Upper lobe of right lung (tissue), 1 donor: ENCODE measurements at regions not wholly inside any gene's neighbourhood (a gene's known extent, or its start where the extent isn't known, plus 50 kb on each side); places are given as distances from the start of the nearest gene placed in this dataset.

Experiments
- ATAC-seq: fragments of 200-7000 bp; cut with Tn5 transposase; one replicate; pipeline ENCODE4 v1.9.1; 2020; ENCODE audit warnings: mild to moderate bottlenecking, moderate library complexity
- DNase-seq: peaks from one replicate; pipeline ENCODE4 v3.0.0-alpha.2; 2020
- H3K27ac ChIP-seq: fragments of 200-600 bp; one replicate; pipeline ENCODE4 v1.8.0; 2022
- H3K27me3 ChIP-seq: fragments of 200-600 bp; one replicate; pipeline ENCODE4 v1.8.0; 2022; ENCODE audit warnings: mild to moderate bottlenecking
- H3K36me3 ChIP-seq: fragments of 200-600 bp; one replicate; pipeline ENCODE4 v1.8.0; 2022
- H3K4me1 ChIP-seq: fragments of 200-600 bp; one replicate; pipeline ENCODE4 v1.8.0; 2022
- H3K4me3 ChIP-seq: fragments of 200-600 bp; one replicate; pipeline ENCODE4 v1.8.0; 2022; ENCODE audit warnings: mild to moderate bottlenecking
- H3K9me3 ChIP-seq: fragments of 200-600 bp; one replicate; pipeline ENCODE4 v1.8.0; 2022
- intact Hi-C: fragments of 100-400 bp; cut with DNase I; formaldehyde crosslinking; loops from one replicate; pipeline ENCODE4 v1.11.0; 2022
- TF ChIP-seq, protein P1 (sequence below): fragments of 200-600 bp; IDR thresholded peaks from one replicate; pipeline ENCODE4 v1.8.0; 2022; ENCODE audit warnings: antibody characterized with exemption
- donor health status: DM: no; HTN: yes; CAD: no; lungs with severe emphysema.

DNA sequence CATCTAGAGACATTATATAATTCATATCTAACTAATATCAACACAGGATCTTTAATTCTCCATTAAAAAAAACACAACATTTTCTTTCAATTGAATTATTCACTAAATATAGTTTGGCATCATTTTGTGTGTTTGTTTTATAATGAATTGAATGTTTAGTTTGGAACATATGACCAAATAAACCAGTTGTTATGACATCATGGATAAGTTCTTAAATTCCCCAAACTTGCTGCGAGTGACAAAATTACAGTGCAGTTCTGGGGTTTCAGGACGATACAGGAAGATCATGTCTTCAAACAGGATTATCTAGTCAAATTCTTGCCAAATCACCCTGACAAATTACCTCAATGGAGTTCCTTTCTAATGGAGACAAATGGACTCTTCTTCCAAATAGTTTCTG lies 473.6 kb downstream of the EPM2A start:
- H3K4me1 ChIP-seq, result no peaks in the 10 kb centered on the region

DNA sequence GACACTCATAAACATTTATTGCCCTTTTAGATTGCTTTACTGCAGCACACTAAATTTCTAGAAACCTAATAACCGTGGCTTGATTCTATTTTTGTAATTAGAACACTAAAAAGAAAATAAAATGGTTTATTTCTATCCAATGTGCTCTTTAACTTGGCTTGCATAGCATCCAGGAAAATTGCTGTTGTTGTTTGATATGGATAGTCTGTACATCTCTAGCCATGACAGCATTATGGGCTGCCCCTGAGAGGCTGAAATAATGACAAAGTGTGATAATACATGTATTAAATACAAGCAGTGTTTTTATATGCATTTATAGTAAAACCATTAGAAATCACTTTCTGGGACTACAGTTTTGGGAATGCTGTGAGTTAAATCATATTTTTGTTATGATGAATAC lies 472.5 kb downstream of the EPM2A start:
- Histone ChIP-seq H3K4me3 (no peak overlapping the region), H3K27me3 (no peaks in the 10 kb centered on the region), H3K9me3 (no peaks in the 10 kb centered on the region), H3K4me1 (no peaks in the 10 kb centered on the region), H3K36me3 (no peaks in the 10 kb centered on the region), H3K27ac (no peak overlapping the region)
- TF ChIP-seq, protein P1, sequence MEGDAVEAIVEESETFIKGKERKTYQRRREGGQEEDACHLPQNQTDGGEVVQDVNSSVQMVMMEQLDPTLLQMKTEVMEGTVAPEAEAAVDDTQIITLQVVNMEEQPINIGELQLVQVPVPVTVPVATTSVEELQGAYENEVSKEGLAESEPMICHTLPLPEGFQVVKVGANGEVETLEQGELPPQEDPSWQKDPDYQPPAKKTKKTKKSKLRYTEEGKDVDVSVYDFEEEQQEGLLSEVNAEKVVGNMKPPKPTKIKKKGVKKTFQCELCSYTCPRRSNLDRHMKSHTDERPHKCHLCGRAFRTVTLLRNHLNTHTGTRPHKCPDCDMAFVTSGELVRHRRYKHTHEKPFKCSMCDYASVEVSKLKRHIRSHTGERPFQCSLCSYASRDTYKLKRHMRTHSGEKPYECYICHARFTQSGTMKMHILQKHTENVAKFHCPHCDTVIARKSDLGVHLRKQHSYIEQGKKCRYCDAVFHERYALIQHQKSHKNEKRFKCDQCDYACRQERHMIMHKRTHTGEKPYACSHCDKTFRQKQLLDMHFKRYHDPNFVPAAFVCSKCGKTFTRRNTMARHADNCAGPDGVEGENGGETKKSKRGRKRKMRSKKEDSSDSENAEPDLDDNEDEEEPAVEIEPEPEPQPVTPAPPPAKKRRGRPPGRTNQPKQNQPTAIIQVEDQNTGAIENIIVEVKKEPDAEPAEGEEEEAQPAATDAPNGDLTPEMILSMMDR, result no peak
- intact Hi-C loops, result no loop called here
- DNase-seq (no peak), ATAC-seq (no peak)

More for the DNA sequence above, 473.6 kb downstream of the EPM2A start:
- TF ChIP-seq, protein P1, result no peak
- intact Hi-C loops, result no loop called here
- H3K4me3 ChIP-seq, result no peak overlapping the region
- H3K36me3 ChIP-seq, result no peaks in the 10 kb centered on the region
- no peak for ATAC-seq
- no peaks in the 10 kb centered on the region for H3K27me3 ChIP-seq
- no peak overlapping the region for H3K27ac ChIP-seq
- no peaks in the 10 kb centered on the region for H3K9me3 ChIP-seq
- no peak for DNase-seq

DNA sequence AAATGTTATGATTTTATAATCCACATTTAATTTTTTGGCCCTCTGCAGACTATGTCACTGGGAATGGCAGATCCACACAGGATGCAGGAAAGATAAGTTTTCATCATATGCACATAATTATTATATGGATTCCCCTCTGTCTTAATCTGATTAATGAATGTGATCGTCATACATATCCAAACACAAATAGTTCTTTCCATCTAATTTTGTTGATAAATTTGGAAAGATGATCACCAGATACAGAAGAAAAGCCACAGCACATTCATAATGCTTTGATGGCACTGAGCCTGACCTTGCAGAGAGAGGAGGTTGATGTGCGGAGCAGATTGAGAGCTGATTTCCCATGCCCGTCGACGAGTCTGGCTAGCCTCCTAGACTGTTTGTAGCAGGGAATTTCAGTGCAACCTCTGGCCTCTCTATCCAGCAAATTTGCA lies 471.5 kb downstream of the EPM2A start:
- no peaks in the 10 kb centered on the region for H3K27me3 ChIP-seq
- intact Hi-C loops, result no loop called here
- H3K4me1 ChIP-seq, result no peaks in the 10 kb centered on the region
- no peaks in the 10 kb centered on the region for H3K36me3 ChIP-seq
- no peak for DNase-seq
- H3K27ac ChIP-seq, result no peak overlapping the region
- no peaks in the 10 kb centered on the region for H3K9me3 ChIP-seq
- TF ChIP-seq, protein P1, result no peak
- no peak overlapping the region for H3K4me3 ChIP-seq
- ATAC-seq, result no peak

DNA sequence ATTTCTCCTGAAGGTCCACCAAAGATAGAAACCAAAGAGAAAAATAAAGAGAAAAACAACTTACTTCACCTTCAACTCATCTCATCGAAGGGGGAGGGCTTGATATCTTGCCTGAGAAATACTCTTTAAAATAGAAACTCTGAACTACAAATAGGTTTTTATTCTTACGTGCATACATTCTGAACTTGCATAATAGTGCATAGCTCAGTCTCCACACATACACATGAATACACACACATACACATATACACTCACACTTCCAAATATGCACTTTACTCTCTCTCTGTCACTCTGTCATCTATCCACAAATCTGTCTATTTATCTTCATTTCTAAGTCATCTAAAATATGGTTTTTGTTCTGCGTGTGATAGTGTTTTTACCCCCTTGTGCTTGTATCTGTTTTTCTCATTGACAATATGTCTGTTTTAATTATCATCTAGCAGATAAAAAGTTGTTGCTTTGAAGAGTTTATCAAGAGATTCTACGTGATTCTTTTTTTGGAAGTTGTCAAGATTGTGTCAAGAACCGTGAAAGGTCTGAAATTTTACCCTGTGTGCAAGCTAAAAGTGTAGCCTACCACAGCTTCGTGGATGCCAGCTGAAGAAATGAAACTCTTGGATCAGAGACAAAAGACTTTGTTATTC lies 468.8 kb downstream of the EPM2A start:
- no peaks in the 10 kb centered on the region for H3K9me3 ChIP-seq
- H3K4me1 ChIP-seq, result no peaks in the 10 kb centered on the region
- no peaks in the 10 kb centered on the region for H3K27me3 ChIP-seq
- no peak for DNase-seq
- intact Hi-C loops, result no loop called here
- H3K4me3 ChIP-seq, result no peak overlapping the region
- no peaks in the 10 kb centered on the region for H3K36me3 ChIP-seq
- no peak overlapping the region for H3K27ac ChIP-seq
- ATAC-seq, result no peak
- TF ChIP-seq, protein P1, result no peak

DNA sequence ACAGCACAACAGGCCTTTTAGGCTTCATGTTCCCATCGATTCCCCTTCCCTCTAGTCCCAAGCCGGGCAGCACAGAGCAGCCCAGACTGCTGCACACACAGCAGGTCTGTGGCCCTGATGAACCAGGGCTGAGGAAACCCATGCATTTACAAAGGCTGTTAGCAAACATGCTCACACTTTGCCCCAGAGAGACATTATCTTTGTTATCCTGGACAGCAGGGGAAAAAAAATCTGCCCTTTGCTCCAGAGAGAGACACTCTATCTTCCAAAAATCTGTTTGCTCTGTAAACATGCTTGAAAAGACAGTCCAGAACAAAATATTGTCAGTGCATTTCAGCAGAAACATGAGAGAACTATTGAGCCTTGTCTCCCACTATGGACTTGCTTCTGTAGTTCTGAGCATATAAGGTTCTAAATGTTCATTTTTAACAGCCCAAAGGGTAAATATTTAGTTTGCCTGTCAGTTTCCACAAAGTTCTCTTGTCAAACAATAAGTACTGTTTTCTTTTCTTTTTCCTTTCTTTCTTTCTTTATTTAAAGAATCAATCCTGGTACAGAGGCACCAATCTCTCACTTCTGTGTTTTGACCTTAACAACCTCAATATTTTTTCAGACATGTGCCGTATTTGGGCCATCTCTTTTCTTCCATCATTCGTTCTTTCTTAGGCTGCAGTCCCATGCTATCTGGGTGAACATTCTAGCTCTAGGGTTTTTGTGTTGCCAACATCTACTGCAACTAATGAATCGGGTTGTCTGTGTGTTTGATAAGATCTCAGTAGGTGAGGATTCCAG lies 468.0 kb downstream of the EPM2A start:
- H3K27me3 ChIP-seq, result no peaks in the 10 kb centered on the region
- no peaks in the 10 kb centered on the region for H3K36me3 ChIP-seq
- H3K4me1 ChIP-seq, result no peaks in the 10 kb centered on the region
- intact Hi-C loops, result no loop called here
- H3K4me3 ChIP-seq, result no peak overlapping the region
- TF ChIP-seq, protein P1, result no peak
- DNase-seq (no peak), ATAC-seq (no peak)
- no peak overlapping the region for H3K27ac ChIP-seq
- no peaks in the 10 kb centered on the region for H3K9me3 ChIP-seq
